HG02840 (cell line): ENCODE measurements at regions not wholly inside any gene's neighbourhood (a gene's known extent, or its start where the extent isn't known, plus 50 kb on each side); places are given as distances from the start of the nearest gene placed in this dataset.
"Not testable (repeated sequence)": the region's sequence is repeated elsewhere in the genome, so short reads cannot be mapped to it uniquely, and the experiment has no call there.

ENCODE experiments used
- ATAC-seq: cut with Tn5 transposase; IDR thresholded peaks from one replicate; pipeline ENCODE4 v1.9.1; 2021; ENCODE audit warnings: mild to moderate bottlenecking, moderate library complexity, moderate number of reproducible peaks; ENCODE audit not compliant: unreplicated experiment, low FRiP score

- ATAC-seq = no peak
Measured at GRCh38 chr12:88362439-88362838, 217.8 kb downstream of the KITLG start.

- no peak for ATAC-seq
Measured at GRCh38 chr12:88365403-88365802, 214.9 kb downstream of the KITLG start.

DNA sequence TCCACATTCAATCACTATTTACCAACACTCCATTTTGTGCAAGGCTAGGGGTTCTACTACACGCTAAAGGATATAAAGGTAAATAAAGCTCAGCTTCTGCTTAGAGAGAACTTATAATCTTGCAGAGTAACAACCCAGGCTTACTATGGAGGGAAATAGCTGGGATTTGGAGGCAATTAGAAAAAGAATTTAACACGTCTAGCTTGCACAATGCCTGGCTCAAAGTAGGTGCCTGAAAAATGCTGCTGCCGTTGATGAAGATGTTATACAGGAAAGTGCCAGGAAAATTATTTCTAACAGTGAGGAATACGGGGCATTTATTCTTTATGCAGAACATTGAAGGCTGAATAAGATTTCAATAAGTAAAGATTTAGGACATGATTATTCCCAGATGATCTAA lies 214.2 kb downstream of the KITLG start:
- ATAC-seq = no peak

DNA sequence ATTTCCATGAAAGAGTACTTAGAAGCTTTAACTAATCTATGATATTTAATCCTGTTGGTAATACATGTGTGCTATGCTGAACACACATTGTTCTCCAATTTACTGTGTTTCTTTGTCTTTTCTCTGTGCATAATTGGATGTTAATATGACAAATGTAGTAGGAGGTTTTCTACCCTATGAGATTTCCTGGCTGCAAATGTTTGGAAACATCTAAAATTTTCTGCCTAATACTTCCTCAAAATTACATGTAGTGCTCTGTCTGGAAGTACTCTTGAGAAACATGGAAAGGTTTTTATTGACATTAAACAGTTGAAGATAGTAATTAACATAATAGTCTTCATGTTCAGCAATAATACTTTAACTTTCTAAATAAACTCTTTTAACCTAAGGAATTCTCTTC lies 213.0 kb downstream of the KITLG start:
- no peak for ATAC-seq

GRCh38 chr12:88368077-88368476 lies 212.2 kb downstream of the KITLG start:
- not testable (repeated sequence) for ATAC-seq

DNA sequence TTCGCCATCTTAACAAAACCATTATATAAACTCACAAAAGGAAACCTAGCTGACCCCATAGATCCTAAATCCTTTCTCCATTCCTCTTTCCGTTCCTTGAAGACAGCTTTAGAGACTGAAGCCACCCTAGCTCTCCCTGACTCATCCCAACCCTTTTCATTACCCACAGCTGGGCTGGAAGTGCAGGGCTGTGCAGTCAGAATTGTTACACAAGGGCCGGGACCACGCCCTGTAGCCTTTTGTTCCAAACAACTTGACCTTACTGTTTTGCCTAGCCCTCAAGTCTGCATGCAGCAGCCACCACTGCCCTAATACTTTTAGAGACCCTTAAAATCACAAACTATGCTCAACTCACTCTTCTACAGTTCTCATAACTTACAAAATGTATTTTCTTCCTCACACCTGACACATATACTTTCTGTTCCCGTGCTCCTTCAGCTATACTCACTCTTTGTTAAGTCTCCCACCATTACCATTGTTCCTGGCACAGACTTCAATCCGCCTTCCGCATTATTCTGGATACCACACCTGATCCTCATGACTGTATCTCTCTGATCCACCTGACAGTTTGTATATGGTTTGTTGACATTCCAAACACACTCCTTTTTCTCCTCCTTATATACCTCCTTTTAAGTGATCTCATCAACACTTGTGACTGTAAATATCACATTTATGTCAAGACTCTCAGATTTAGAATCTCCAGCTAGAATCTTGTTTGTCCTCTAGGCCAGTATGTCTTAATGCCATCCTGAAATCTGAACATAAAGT lies 208.7 kb downstream of the KITLG start:
- ATAC-seq = no peak

DNA sequence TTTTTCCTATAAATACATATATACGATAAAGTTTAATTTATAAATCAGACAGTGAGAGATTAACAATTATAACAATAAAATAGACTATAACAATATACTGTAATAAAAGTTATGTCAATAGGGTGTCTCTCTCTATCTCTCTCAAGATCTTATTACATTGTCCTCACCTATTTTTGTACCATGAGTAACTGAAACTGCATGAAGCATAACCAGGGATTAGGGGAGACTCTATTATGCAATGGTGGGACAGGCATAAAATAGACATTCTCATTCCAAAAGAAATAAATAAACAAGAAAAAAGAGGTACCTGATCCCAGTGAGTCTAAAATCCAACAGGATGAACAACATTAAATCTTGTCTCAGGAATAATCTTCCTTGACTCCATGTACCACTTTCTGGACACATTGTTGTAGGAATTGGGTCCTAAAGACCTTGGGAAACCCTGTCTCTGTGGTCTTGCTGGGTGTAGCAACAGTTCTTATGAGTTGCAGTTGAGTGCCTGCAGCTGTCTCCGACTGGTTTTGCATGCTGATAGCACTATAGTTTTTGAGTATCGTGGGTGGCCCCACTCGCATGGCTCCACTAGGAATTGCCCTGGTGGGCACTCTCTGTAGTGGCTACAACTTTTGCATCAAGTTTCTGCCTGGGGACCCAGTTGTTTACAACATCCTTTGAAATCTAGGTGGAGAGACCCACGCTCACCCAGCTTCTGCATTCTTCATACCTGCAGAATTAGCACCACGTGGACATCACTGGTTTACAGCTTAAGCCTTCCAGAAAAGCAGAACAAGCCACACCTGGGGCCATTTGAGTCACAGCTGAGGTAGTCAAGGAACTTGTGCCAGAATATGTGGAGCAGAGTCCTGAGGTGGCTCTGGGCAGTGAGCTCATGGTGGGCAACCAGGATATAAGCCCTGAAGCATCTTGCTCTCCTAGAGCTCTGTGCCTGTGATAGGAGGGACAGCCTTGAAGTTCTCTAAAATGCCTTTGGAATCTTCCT lies 204.7 kb downstream of the KITLG start:
- ATAC-seq = no peak

DNA sequence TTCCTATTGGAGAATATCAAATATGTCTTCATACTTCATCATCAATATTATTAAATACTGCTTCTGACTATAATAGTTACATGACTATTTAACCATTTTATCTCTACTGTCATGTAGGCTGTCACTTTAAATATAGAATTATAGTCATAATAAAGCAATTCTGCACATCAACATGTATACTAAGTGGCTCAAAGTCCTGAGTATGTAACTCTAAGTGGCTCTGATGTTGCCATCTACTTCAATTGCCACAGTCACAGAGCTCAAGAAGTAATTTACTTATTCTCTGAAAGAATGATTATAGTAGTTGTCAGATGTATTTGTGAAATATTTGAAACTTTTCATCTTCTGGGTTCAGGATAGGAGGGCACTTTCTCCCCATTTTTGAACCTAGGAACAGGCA lies 202.3 kb downstream of the KITLG start:
- ATAC-seq = no peak

DNA sequence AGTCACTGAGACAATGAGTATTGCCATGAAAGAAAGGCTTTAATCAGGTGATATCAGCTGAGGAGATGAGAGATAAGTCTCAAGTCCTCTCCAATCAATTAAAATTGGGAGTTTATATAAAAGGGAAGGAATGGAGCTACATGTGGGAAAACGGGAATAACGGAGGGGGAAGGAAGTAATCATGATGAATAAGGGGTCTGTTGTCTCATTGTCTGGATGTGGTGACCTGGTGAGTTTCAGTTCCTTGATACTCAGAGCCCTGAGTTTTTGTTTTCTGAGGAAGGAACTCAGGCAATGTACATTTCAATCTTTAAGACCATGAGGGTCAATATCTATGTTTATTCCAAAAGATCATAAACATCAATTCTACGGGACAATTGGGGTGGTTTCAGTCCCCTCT lies 198.8 kb downstream of the KITLG start:
- ATAC-seq = no peak

GRCh38 chr12:88383405-88383804 lies 196.9 kb downstream of the KITLG start:
- no peak for ATAC-seq

GRCh38 chr12:88388566-88389540 lies 191.4 kb downstream of the KITLG start:
- no peak for ATAC-seq

GRCh38 chr12:88390811-88391210 lies 189.5 kb downstream of the KITLG start:
- no peak for ATAC-seq

- ATAC-seq = no peak
Measured at GRCh38 chr12:88391556-88391955, 188.7 kb downstream of the KITLG start.

DNA sequence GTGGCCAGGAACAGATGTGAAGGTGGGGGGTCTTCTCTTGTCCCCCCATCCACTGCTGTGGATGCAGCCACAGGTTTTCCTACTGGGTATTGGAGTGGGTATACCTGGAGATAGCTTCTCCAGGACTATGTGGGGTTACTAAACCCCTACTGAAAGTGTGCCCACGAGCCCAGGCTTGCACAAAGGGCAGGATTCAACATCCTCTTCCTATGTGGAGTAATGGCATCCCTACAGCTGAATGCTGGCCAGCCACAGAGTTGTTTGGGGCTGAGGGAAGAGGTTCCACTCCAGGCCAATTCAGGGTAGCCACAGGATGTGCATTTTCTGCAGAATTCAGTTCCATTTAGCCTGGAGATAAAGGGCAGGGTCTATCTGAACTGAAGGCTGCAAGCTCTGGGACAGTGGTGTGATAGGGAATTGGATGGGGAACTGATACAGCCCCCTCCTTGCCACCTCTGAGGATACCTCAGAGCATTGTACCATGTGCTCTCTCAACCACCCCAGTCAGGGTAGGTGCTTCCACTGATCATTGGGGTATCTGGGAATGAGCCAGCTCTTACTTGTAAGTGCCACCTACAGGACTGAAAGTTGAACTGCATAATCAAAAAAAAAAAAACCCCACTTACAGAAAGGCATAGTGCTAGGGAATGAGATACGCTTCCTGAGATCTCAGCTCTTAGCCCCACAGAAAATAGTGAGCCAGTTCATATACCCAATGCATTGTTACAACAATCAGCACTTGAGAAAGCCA lies 187.1 kb downstream of the KITLG start:
- ATAC-seq = no peak

- ATAC-seq = no peak
Measured at GRCh38 chr12:88398031-88398430, 182.2 kb downstream of the KITLG start.

GRCh38 chr12:88399811-88400210 lies 180.5 kb downstream of the KITLG start:
- ATAC-seq = no peak

- ATAC-seq = no peak
Measured at GRCh38 chr12:88400302-88400701, 180.0 kb downstream of the KITLG start.

DNA sequence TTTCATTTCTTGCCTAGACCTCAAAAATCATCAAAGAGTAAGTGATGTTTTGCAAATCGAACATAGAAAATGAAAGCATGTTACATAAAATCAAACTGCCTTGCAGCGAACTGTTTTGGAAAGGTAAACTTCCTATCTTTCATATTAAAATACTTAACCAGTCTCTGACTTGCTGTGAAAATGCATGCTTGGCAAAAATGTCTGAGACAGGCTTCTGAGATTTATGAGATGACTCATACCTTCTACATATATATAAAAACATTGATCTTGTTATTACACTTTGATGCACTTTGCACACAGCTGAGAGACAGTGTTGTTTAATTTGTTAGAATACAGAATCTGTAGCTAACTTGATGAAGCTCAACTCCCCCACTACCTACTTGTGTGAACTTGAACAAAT lies 179.1 kb downstream of the KITLG start:
- ATAC-seq = no peak

DNA sequence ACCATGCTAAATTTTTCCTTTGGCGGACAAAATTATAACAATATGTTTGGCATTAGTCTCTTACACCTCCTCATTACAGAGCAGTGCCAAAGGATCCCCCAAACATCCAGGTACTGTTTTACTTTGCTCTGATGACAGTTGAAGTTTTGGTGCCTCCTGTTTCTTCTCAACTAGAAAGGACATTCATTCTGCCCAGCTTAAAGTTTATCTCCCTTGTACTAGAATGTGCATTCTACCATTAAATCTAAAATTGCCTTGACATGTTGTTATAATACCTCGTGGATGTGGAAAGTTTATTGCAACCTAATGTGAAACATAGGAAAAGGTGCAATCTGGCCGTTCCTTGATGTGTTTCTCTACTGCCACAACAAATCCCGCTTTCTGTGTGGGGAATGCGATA lies 173.4 kb downstream of the KITLG start:
- ATAC-seq = no peak

DNA sequence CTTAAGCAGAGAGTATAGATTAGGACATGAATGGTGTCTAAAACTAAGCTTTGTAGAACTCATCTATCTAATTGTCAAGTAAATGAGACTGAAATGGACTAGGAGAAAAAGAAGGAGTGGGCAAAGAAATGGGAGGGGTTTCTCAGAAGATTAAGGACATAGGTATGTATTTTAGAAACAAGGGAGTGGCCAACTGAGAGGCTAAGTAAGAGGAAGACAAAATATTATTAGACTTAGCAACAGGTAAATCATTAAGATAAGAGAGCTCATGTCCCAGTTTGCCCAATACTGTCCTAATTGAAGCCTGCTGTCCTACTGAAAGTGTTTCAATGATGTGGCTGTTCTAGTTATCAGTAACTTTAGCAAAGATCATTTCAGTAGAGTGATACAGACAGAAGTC lies 171.4 kb downstream of the KITLG start:
- no peak for ATAC-seq
